ENCODE measurements at regions not wholly inside any gene's neighbourhood (a gene's known extent, or its start where the extent isn't known, plus 50 kb on each side); places are given as distances from the start of the nearest gene placed in this dataset.
A peak's percentile ranks its signal among the peaks of the same experiment; 100 is the strongest.
"Not testable (repeated sequence)": the region's sequence is repeated elsewhere in the genome, so short reads cannot be mapped to it uniquely, and the experiment has no call there.

GRCh38 chr11:126149759-126150625, 61.5 kb downstream of the RPUSD4 start:
- peak; percentile 91 for DNase-seq

- no peak for DNase-seq
Observed at GRCh38 chr11:126148317-126148716, 63.1 kb downstream of the RPUSD4 start.

GRCh38 chr11:126147208-126148111, 64.0 kb downstream of the RPUSD4 start:
- peak; percentile 91 for DNase-seq

GRCh38 chr11:126146454-126147192, 64.8 kb downstream of the RPUSD4 start:
- DNase-seq = peak; percentile 99

- DNase-seq = no peak
Observed at GRCh38 chr11:126145954-126146353, 65.5 kb downstream of the RPUSD4 start.

GRCh38 chr11:126143491-126143890, 68.0 kb downstream of the RPUSD4 start:
- not testable (repeated sequence) for DNase-seq

GRCh38 chr11:126140926-126141280, 70.5 kb downstream of the RPUSD4 start:
- peak; percentile 55 for DNase-seq

GRCh38 chr11:126140201-126140925, 71.1 kb downstream of the RPUSD4 start:
- DNase-seq = peak; percentile 47

GRCh38 chr11:126139111-126140091, 72.0 kb downstream of the RPUSD4 start:
- no peak for DNase-seq

GRCh38 chr11:126138636-126139035, 72.8 kb downstream of the RPUSD4 start:
- no peak for DNase-seq

GRCh38 chr11:126137136-126137535, 74.3 kb downstream of the RPUSD4 start:
- no peak for DNase-seq

- no peak for DNase-seq
Observed at GRCh38 chr11:126136507-126136906, 73.8 kb upstream of the CDON start.

- peak; percentile 70 for DNase-seq
Observed at GRCh38 chr11:126135235-126136176, 72.8 kb upstream of the CDON start.

- DNase-seq = no peak
Observed at GRCh38 chr11:126134461-126135155, 71.9 kb upstream of the CDON start.

GRCh38 chr11:126133901-126134300, 71.2 kb upstream of the CDON start:
- DNase-seq = no peak

- peak; percentile 52 for DNase-seq
Observed at GRCh38 chr11:126132319-126132718, 69.7 kb upstream of the CDON start.

- DNase-seq = not testable (repeated sequence)
Observed at GRCh38 chr11:126130781-126131180, 68.1 kb upstream of the CDON start.

GRCh38 chr11:126129727-126130671, 67.3 kb upstream of the CDON start:
- DNase-seq = peak; percentile 95

Data from DMS79 (cell line).